ENCODE measurements at regions not wholly inside any gene's neighbourhood (a gene's known extent, or its start where the extent isn't known, plus 50 kb on each side); places are given as distances from the start of the nearest gene placed in this dataset.

DNA sequence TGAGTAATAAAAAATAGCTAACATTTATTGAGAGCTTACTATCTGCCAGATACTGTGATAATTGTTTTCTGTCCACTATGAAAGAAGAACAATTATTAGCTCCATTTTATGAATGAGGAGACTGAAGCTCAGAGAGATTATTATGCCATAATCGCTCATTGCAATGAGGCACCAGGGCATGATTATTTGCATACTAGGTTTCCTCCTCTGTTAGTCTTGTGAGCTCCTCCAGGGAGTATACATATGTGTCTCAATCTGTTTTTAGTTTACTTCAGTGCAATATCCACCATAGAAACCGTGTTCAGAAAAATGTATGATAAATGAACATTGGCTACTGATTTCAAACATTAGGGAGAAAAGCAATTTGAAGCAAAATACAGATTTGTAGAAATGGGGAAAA lies 139.4 kb upstream of the OTUD4 start:
- TF ChIP-seq, protein P1, sequence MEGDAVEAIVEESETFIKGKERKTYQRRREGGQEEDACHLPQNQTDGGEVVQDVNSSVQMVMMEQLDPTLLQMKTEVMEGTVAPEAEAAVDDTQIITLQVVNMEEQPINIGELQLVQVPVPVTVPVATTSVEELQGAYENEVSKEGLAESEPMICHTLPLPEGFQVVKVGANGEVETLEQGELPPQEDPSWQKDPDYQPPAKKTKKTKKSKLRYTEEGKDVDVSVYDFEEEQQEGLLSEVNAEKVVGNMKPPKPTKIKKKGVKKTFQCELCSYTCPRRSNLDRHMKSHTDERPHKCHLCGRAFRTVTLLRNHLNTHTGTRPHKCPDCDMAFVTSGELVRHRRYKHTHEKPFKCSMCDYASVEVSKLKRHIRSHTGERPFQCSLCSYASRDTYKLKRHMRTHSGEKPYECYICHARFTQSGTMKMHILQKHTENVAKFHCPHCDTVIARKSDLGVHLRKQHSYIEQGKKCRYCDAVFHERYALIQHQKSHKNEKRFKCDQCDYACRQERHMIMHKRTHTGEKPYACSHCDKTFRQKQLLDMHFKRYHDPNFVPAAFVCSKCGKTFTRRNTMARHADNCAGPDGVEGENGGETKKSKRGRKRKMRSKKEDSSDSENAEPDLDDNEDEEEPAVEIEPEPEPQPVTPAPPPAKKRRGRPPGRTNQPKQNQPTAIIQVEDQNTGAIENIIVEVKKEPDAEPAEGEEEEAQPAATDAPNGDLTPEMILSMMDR (IDR thresholded peaks at IDR 0.05), result no peak
- no peak for ATAC-seq

DNA sequence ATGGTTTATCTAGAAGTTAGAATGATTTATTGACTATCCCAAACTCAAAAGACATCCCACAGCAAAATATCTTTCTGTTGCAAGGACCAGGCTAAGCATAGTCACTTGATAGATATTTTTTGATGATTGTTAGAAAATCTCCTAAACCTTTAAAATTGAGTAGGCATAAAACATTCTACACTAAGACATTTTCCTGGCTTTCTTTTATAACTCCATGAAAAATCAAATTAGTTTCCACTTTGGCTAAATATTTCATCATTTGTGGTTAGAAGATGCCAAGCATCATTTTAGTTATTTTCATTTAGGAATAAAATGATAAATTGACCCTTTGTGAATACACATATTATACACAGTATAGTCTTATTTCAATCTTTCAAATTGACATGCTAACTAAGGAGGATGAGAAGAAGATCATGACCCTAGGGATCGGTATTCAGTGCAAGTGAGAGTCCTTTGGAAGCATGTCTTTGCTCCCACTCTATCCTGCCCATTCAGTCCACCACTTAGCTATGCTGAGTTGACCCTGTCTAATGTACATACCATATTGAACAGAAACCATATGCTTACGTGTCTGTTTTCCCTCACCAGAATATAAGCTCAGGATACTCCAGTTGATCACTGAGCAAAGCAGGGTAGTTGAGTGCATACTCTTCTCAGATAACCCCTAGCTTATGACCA lies 136.6 kb upstream of the OTUD4 start:
- intact Hi-C loops (cut with DNase I), result no loop called here
- TF ChIP-seq, protein P1 (IDR thresholded peaks at IDR 0.05), result no peak
- no peaks in the 10 kb centered on the region for H3K36me3 ChIP-seq
- no peak for ATAC-seq
- H3K4me1 ChIP-seq, result no peaks in the 10 kb centered on the region
- H3K4me3 ChIP-seq, result no peak overlapping the region
- DNase-seq, result no peak
- no peak overlapping the region for H3K27ac ChIP-seq
- no peaks in the 10 kb centered on the region for H3K9me3 ChIP-seq
- H3K27me3 ChIP-seq, result no peaks in the 10 kb centered on the region

More for the DNA sequence above, 139.4 kb upstream of the OTUD4 start:
- H3K4me3 ChIP-seq, result no peak overlapping the region
- no peak for DNase-seq
- no peak overlapping the region for H3K27ac ChIP-seq
- no peaks in the 10 kb centered on the region for H3K27me3 ChIP-seq
- no peaks in the 10 kb centered on the region for H3K36me3 ChIP-seq
- intact Hi-C loops (cut with DNase I), result no loop called here
- no peaks in the 10 kb centered on the region for H3K4me1 ChIP-seq
- H3K9me3 ChIP-seq, result no peaks in the 10 kb centered on the region

DNA sequence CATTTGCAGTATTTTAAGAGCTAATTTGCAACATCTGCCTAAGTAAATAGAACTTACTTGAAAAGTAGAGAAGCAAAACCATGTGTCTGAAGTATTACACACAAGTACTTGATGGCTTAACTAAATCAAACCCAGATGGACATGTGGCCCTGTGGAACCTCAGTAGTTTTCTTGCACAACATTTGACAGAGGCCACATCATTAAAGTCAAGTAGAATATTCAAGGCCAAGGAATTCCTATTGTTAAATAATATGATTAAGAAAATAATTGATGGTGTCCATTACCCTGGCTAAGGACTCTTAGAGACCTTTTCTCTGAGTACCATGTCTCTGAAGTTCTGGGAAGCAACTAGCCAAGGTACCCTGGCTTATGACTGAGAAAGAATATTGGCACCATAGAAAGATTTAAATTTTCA lies 135.4 kb upstream of the OTUD4 start:
- TF ChIP-seq, protein P1 (IDR thresholded peaks at IDR 0.05), result no peak
- intact Hi-C loops (cut with DNase I), result no loop called here
- no peak overlapping the region for H3K4me3 ChIP-seq
- no peaks in the 10 kb centered on the region for H3K4me1 ChIP-seq
- H3K9me3 ChIP-seq, result no peaks in the 10 kb centered on the region
- H3K36me3 ChIP-seq, result no peaks in the 10 kb centered on the region
- no peak for DNase-seq
- H3K27me3 ChIP-seq, result no peaks in the 10 kb centered on the region
- no peak overlapping the region for H3K27ac ChIP-seq
- no peak for ATAC-seq

DNA sequence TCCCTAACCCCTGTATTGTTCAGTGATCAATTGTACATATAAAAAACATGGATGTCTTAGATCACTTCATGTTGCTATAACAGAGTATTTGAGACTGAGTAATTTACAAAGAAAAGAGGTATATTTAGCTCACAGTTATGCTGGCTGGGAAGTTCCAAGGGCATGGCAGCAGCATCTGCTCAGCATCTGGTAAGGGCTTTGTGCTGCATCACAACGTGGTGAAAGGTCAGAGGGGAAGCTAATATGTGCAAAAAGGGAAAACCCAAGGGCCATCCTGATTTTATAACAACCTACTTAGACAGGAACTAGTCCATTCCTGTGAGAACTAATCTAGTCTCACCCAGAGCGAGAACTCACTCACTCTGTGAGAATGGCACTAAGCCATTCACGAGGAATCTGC lies 128.2 kb upstream of the OTUD4 start:
- Histone ChIP-seq H3K27me3 (no peaks in the 10 kb centered on the region), H3K27ac (no peak overlapping the region), H3K9me3 (no peaks in the 10 kb centered on the region), H3K4me3 (no peak overlapping the region), H3K4me1 (no peaks in the 10 kb centered on the region), H3K36me3 (no peaks in the 10 kb centered on the region)
- DNase-seq (no peak), ATAC-seq (no peak)
- intact Hi-C loops (cut with DNase I), result no loop called here
- TF ChIP-seq, protein P1 (IDR thresholded peaks at IDR 0.05), result no peak

DNA sequence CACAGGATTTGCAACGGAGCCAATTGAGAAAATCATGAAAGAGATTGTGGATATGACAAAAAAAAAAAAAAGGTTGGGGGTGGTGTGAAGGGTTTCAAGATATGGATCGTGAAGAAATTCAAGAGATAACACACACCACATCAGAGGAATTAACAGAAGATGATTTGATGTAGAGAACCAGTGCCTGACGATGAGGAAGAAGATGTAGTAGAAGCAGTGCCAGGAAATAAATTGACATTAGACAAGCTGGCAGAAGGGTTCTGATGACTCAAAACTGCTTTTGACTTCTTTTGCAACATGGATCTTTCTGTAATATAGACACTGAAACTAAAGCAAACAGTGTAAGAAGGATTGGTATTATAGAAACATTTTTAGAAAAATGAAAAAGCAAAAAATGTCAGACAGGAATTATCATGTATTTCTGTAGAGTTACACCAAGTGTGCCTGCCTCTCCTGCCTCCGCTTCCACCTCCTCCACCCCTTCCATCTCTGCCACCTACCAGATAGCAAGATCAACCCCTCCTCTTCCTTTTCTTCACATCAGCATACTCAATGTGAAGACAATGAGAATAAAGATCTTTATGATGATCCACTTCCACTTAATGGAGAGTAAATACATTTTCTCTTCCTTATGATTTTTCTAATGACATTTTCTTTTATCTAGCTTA lies 127.5 kb upstream of the OTUD4 start:
- Histone ChIP-seq H3K4me1 (no peaks in the 10 kb centered on the region), H3K9me3 (no peaks in the 10 kb centered on the region), H3K27ac (no peak overlapping the region), H3K4me3 (no peak overlapping the region), H3K36me3 (no peaks in the 10 kb centered on the region), H3K27me3 (no peaks in the 10 kb centered on the region)
- DNase-seq (no peak), ATAC-seq (no peak)
- intact Hi-C loops (cut with DNase I), result no loop called here
- TF ChIP-seq, protein P1 (IDR thresholded peaks at IDR 0.05), result no peak

Data from upper lobe of right lung (tissue), 1 donor.